HepG2 (cell line): ENCODE measurements at regions not wholly inside any gene's neighbourhood (a gene's known extent, or its start where the extent isn't known, plus 50 kb on each side); places are given as distances from the start of the nearest gene placed in this dataset.
A peak's percentile ranks its signal among the peaks of the same experiment; 100 is the strongest.

ENCODE experiments used
- AKNA ChIP-seq: sonication (generic); formaldehyde crosslinking; IDR thresholded peaks from 2 replicates; pipeline ENCODE4 v1.4.0; 2020; ENCODE audit warnings: missing genetic modification reagents, borderline replicate concordance
- ARID5B ChIP-seq: IDR thresholded peaks from 2 replicates; pipeline ENCODE4 v1.4.0; 2020; ENCODE audit warnings: mild to moderate bottlenecking, missing genetic modification reagents
- BATF2 ChIP-seq: sonication (generic); formaldehyde crosslinking; IDR thresholded peaks from 2 replicates; pipeline ENCODE4 v1.8.0; 2022; ENCODE audit warnings: mild to moderate bottlenecking, missing genetic modification reagents, moderate library complexity
- CREB1 ChIP-seq, 2 experiments: fragments of 450-650 bp in 1 of 2; IDR thresholded peaks; 2 replicates each; pipeline ENCODE4 v1.6.1; 2016 to 2017; ENCODE audit warnings: control low read depth in 1 of 2, mild to moderate bottlenecking in 1 of 2, missing compliant biosample characterization in 1 of 2, missing genetic modification characterization in 1 of 2
- CSRNP2 ChIP-seq: sonication (generic); formaldehyde crosslinking; conservative IDR thresholded peaks from 2 replicates; pipeline ENCODE4 v1.8.0; 2022; ENCODE audit warnings: low read depth, missing genetic modification reagents
- ELF4 ChIP-seq: sonication (generic); formaldehyde crosslinking; IDR thresholded peaks from 2 replicates; pipeline ENCODE4 v1.5.0; 2020; ENCODE audit warnings: missing genetic modification reagents, mild to moderate bottlenecking, moderate library complexity, borderline replicate concordance
- KLF11 ChIP-seq: IDR thresholded peaks from 2 replicates; pipeline ENCODE4 v1.6.1; 2016; ENCODE audit warnings: missing compliant biosample characterization
- PBX3 ChIP-seq: sonication (generic); formaldehyde crosslinking; IDR thresholded peaks from 2 replicates; pipeline ENCODE4 v1.8.1; 2023; ENCODE audit warnings: missing genetic modification reagents, inconsistent platforms, borderline replicate concordance
- PRDM10 ChIP-seq: sonication (generic); formaldehyde crosslinking; IDR thresholded peaks from 2 replicates; pipeline ENCODE4 v1.4.0; 2020; ENCODE audit warnings: low read depth, missing genetic modification reagents
- ZNF30 ChIP-seq: sonication (generic); formaldehyde crosslinking; IDR thresholded peaks from 2 replicates; pipeline ENCODE4 v1.5.0; 2020; ENCODE audit warnings: mild to moderate bottlenecking, missing genetic modification reagents

GRCh38 chr2:180763263-180763989 is 217.0 kb upstream of the UBE2E3 start (continued):
- TF ChIP-seq CSRNP2 (CRISPR knock-in tag) (no peak), CREB1 (IDR thresholded peaks at IDR 0.05) (no peak), CREB1 (CRISPR knock-in tag; IDR thresholded peaks at IDR 0.05) (peak; percentile 85), KLF11 (CRISPR knock-in tag) (0 out of 2 replicates have a peak, but pooled peaks have one; percentile 35), BATF2 (CRISPR knock-in tag) (no peak), PBX3 (CRISPR knock-in tag) (no peak), ZNF30 (CRISPR knock-in tag) (no peak), AKNA (CRISPR knock-in tag) (no peak), ELF4 (CRISPR knock-in tag) (no peak), ARID5B (CRISPR knock-in tag) (peak; percentile 99), PRDM10 (CRISPR knock-in tag) (no peak)
